Caco-2 (cell line): ENCODE measurements at regions not wholly inside any gene's neighbourhood (a gene's known extent, or its start where the extent isn't known, plus 50 kb on each side); places are given as distances from the start of the nearest gene placed in this dataset.
"Not testable (repeated sequence)": the region's sequence is repeated elsewhere in the genome, so short reads cannot be mapped to it uniquely, and the experiment has no call there.

ENCODE experiments used
- BruUV-seq: library from RNA; stranded (reverse); fragments of 400-500 nt; replicated peaks from 2 replicates; lab custom pipeline; 2021; lab: Mats Ljungman, UMichigan
- CTCF ChIA-PET: fragments of 300-600 bp; sonication (Branson Sonifier 250); formaldehyde crosslinking; loops from one replicate; lab custom pipeline; 2022; ENCODE audit warnings: antibody characterized with exemption; lab: Charles Lee
- POLR2A ChIA-PET: fragments of 300-600 bp; sonication (Branson Sonifier 250); formaldehyde crosslinking; loops from one replicate; lab custom pipeline; 2022; ENCODE audit warnings: antibody characterized with exemption; lab: Charles Lee
- DNase-seq, 2 experiments: peaks; one replicate each; pipeline versions ENCODE4 v3.0.0 to v3.0.0-alpha.2; 2020 to 2022
- H3K27me3 ChIP-seq: replicated peaks from 2 replicates; pipeline ENCODE4 v1.6.0; 2011; ENCODE audit warnings: low read length; ENCODE audit not compliant: control insufficient read depth, insufficient read depth
- H3K36me3 ChIP-seq: 2 replicates; pipeline ENCODE4 v1.5.1; 2011; ENCODE audit warnings: low read length; ENCODE audit not compliant: control insufficient read depth, insufficient read depth
- H3K4me1 ChIP-seq: fragments of 250-450 bp; sonication (Bioruptor Pico); 2 replicates; pipeline ENCODE4 v1.5.1; 2020; ENCODE audit warnings: mild to moderate bottlenecking
- H3K4me3 ChIP-seq: 2 replicates; pipeline ENCODE4 v1.5.1; 2011; ENCODE audit warnings: low read depth, mild to moderate bottlenecking, control low read depth, low read length
- H3K9me3 ChIP-seq: fragments of 250-450 bp; sonication (Bioruptor Pico); 2 replicates; pipeline ENCODE4 v1.5.1; 2020; ENCODE audit warnings: mild to moderate bottlenecking, moderate library complexity
- H3K27ac Mint-ChIP-seq: one replicate; pipeline ENCODE4 v1.8.0; 2022; ENCODE audit warnings: mixed read lengths; ENCODE audit not compliant: unreplicated experiment
- H3K27me3 Mint-ChIP-seq: one replicate; pipeline ENCODE4 v1.8.0; 2022; ENCODE audit warnings: mixed read lengths; ENCODE audit not compliant: insufficient read depth, unreplicated experiment
- H3K36me3 Mint-ChIP-seq: one replicate; pipeline ENCODE4 v1.8.0; 2022; ENCODE audit warnings: mild to moderate bottlenecking, mixed read lengths; ENCODE audit not compliant: insufficient read depth, unreplicated experiment
- H3K4me1 Mint-ChIP-seq: one replicate; pipeline ENCODE4 v1.8.0; 2022; ENCODE audit warnings: low read depth, mixed read lengths; ENCODE audit not compliant: unreplicated experiment
- H3K4me3 Mint-ChIP-seq: one replicate; pipeline ENCODE4 v1.8.0; 2022; ENCODE audit warnings: mild to moderate bottlenecking, moderate library complexity, mixed read lengths; ENCODE audit not compliant: unreplicated experiment
- H3K9me3 Mint-ChIP-seq: one replicate; pipeline ENCODE4 v1.8.0; 2022; ENCODE audit warnings: mixed read lengths; ENCODE audit not compliant: unreplicated experiment
- intact Hi-C: fragments of 100-400 bp; cut with micrococcal nuclease; formaldehyde crosslinking; loops from one replicate; pipeline ENCODE4 v1.10.0; 2022; ENCODE audit not compliant: unreplicated experiment
- TF ChIP-seq, protein P1 (sequence below), 2 experiments: fragments of 200-600 bp in 1 of 2; IDR thresholded peaks; 1 replicate in 1 of 2; 2 replicates in 1 of 2; pipeline versions ENCODE4 v1.5.1 to v1.8.0; 2011 to 2022; ENCODE audit warnings: antibody characterized with exemption in 1 of 2, control low read depth in 1 of 2, inconsistent platforms in 1 of 2, low read depth in 1 of 2, low read length in 1 of 2, mild to moderate bottlenecking in 1 of 2, moderate library complexity in 1 of 2; ENCODE audit not compliant: insufficient read depth in 1 of 2, severe bottlenecking in 1 of 2, unreplicated experiment in 1 of 2

DNA sequence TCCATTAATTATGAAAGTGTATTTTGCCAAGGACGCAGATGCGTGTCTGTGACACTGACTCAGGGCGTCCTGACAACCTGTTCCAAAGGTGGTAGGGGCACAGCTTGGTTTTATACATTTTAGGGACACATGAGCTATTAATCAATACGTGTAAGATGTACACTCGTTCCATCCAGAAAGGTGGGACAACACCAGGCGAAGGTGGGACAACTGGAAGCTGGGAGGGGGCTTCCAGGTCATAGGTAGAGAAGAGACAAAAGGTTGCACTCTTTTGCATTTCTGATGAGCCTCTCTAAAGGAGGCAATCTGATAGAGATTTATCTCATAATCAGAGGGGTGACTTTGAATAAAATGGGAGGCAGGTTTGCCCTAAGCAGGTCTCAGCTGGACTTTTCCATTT, 82.7 kb upstream of the ZNF746 start:
- no peaks in the 10 kb centered on the region for H3K4me1 ChIP-seq
- intact Hi-C loops, result no loop called here
- ChIA-PET POLR2A (no interaction called here), CTCF (no interaction called here)
- Mint-ChIP-seq H3K27me3 (no peaks in the 10 kb centered on the region), H3K36me3 (peaks cover 51% of the 10 kb centered on the region), H3K27ac (no peak overlapping the region), H3K4me3 (no peak overlapping the region), H3K9me3 (peaks cover 50% of the 10 kb centered on the region), H3K4me1 (no peaks in the 10 kb centered on the region)
- TF ChIP-seq, protein P1, sequence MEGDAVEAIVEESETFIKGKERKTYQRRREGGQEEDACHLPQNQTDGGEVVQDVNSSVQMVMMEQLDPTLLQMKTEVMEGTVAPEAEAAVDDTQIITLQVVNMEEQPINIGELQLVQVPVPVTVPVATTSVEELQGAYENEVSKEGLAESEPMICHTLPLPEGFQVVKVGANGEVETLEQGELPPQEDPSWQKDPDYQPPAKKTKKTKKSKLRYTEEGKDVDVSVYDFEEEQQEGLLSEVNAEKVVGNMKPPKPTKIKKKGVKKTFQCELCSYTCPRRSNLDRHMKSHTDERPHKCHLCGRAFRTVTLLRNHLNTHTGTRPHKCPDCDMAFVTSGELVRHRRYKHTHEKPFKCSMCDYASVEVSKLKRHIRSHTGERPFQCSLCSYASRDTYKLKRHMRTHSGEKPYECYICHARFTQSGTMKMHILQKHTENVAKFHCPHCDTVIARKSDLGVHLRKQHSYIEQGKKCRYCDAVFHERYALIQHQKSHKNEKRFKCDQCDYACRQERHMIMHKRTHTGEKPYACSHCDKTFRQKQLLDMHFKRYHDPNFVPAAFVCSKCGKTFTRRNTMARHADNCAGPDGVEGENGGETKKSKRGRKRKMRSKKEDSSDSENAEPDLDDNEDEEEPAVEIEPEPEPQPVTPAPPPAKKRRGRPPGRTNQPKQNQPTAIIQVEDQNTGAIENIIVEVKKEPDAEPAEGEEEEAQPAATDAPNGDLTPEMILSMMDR (IDR thresholded peaks at IDR 0.05; ENCODE audit: insufficient read depth in 1 of 2, low read depth in 1 of 2, low read length in 1 of 2, severe bottlenecking in 1 of 2, unreplicated experiment in 1 of 2), result no peak
- no TSS peak for BruUV-seq
- H3K36me3 ChIP-seq, result peaks cover 2% of the 10 kb centered on the region; the same call in 1 of the 2 replicates
- peaks cover 18% of the 10 kb centered on the region for H3K9me3 ChIP-seq
- no peak for DNase-seq
- H3K4me3 ChIP-seq, result no peak overlapping the region
- no peaks in the 10 kb centered on the region for H3K27me3 ChIP-seq

DNA sequence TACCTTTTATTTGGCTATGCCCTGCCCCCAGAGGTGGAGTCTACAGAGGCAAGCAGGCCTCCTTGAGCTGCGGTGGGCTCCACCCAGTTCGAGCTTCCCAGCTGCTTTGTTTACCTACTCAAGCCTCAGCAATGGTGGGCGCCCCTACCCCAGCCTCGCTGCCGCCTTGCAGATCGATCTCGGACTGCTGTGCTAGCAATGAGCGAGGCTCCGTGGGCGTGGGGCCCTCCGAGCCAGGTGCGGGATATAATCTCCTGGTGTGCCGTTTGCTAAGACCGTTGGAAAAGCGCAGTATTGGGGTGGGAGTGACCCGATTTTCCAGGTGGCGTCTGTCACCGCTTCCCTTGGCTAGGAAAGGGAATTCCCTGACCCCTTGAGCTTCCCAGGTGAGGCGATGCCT, 81.8 kb upstream of the ZNF746 start:
- H3K4me3 Mint-ChIP-seq, H3K27me3 ChIP-seq, CTCF ChIA-PET, H3K36me3 ChIP-seq, H3K4me1 Mint-ChIP-seq, BruUV-seq, POLR2A ChIA-PET, H3K27ac Mint-ChIP-seq, H3K4me3 ChIP-seq, H3K27me3 Mint-ChIP-seq, intact Hi-C loops, H3K4me1 ChIP-seq, DNase-seq: not testable (repeated sequence)
- peaks cover 16% of the 10 kb centered on the region for H3K9me3 ChIP-seq
- Mint-ChIP-seq H3K36me3 (peaks cover 42% of the 10 kb centered on the region), H3K9me3 (peaks cover 50% of the 10 kb centered on the region)

DNA sequence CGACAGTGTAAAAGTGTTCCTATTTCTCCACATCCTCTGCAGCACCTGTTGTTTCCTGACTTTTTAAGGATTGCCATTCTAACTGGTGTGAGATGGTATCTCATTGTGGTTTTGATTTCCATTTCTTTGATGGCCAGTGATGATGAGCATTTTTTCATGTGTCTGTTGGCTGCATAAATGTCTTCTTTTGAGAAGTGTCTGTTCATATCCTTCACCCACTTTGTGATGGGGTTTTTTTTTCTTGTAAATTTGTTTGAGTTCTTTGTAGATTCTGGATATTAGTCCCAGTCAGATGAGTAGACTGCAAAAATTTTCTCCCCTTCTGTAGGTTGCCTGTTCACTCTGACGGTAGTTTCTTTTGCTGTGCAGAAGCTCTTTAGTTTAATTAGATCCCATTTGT, 76.8 kb upstream of the ZNF746 start:
- H3K36me3 ChIP-seq, intact Hi-C loops, BruUV-seq, H3K27me3 ChIP-seq, H3K4me3 ChIP-seq, H3K27me3 Mint-ChIP-seq, H3K4me1 Mint-ChIP-seq, DNase-seq, H3K27ac Mint-ChIP-seq, H3K4me1 ChIP-seq, H3K4me3 Mint-ChIP-seq, POLR2A ChIA-PET, CTCF ChIA-PET: not testable (repeated sequence)
- peaks cover 51% of the 10 kb centered on the region for H3K9me3 Mint-ChIP-seq
- H3K9me3 ChIP-seq, result peaks cover 17% of the 10 kb centered on the region
- peaks cover 14% of the 10 kb centered on the region for H3K36me3 Mint-ChIP-seq

DNA sequence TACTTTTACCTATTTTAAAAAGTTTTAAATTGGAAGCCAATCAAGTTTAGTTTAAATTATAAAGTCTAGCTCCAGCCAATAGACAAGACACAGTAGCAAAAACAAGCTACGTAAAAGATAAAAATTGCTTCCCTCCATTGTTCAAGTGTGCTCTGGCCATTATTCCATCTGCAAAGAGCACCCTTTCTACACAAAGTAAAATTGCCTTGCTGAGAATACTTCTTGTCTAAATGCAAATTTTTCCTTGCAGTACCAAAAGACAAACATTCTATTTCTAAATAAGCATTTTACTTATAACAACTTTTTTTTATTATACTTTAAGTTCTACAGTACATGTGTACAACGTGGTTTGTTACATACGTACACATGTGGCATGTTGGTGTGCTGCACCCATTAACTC, 75.9 kb upstream of the ZNF746 start:
- intact Hi-C loops, result no loop called here
- Mint-ChIP-seq H3K4me1 (no peaks in the 10 kb centered on the region), H3K27me3 (no peaks in the 10 kb centered on the region), H3K9me3 (peaks cover 54% of the 10 kb centered on the region), H3K27ac (no peak overlapping the region), H3K36me3 (peaks cover 10% of the 10 kb centered on the region), H3K4me3 (no peak overlapping the region)
- ChIA-PET POLR2A (no interaction called here), CTCF (no interaction called here)
- Histone ChIP-seq H3K27me3 (no peaks in the 10 kb centered on the region), H3K4me3 (no peak overlapping the region), H3K9me3 (peaks cover 23% of the 10 kb centered on the region), H3K36me3 (no peaks in the 10 kb centered on the region), H3K4me1 (no peaks in the 10 kb centered on the region)
- TF ChIP-seq, protein P1 (IDR thresholded peaks at IDR 0.05; ENCODE audit: insufficient read depth in 1 of 2, low read depth in 1 of 2, low read length in 1 of 2, severe bottlenecking in 1 of 2, unreplicated experiment in 1 of 2), result no peak
- BruUV-seq, result no TSS peak
- DNase-seq, result no peak

DNA sequence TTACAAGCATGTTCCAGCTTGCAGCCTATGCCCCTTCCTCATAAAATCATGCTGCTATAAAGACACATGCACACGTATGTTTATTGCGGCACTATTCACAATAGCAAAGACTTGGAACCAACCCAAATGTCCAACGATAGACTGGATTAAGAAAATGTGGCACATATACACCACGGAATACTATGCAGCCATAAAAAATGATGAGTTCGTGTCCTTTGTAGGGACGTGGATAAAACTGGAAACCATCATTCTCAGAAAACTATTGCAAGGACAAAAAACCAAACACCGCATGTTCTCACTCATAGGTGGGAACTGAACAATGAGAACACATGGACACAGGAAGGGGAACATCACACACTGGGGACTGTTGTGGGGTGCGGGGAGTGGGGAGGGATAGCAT, 75.3 kb upstream of the ZNF746 start:
- BruUV-seq, H3K36me3 ChIP-seq, H3K27ac Mint-ChIP-seq, H3K27me3 Mint-ChIP-seq, H3K4me1 ChIP-seq, intact Hi-C loops, CTCF ChIA-PET, H3K27me3 ChIP-seq, H3K4me1 Mint-ChIP-seq, H3K4me3 Mint-ChIP-seq, H3K4me3 ChIP-seq, POLR2A ChIA-PET, DNase-seq: not testable (repeated sequence)
- Mint-ChIP-seq H3K9me3 (peaks cover 48% of the 10 kb centered on the region), H3K36me3 (peaks cover 15% of the 10 kb centered on the region)
- peaks cover 23% of the 10 kb centered on the region for H3K9me3 ChIP-seq
